NCI-H2227 treated with DMSO at 0.1 percent for 48 hours (cell line): ENCODE measurements at regions not wholly inside any gene's neighbourhood (a gene's known extent, or its start where the extent isn't known, plus 50 kb on each side); places are given as distances from the start of the nearest gene placed in this dataset.
A peak's percentile ranks its signal among the peaks of the same experiment; 100 is the strongest.

Experiments used
- DNase-seq: peaks from one replicate; lab custom pipeline; 2025; lab: John Stamatoyannopoulos, UW

- no peak for DNase-seq
These were observed 371.5 kb downstream of the MED10 start for GRCh38 chr5:6006838-6007314.

DNA sequence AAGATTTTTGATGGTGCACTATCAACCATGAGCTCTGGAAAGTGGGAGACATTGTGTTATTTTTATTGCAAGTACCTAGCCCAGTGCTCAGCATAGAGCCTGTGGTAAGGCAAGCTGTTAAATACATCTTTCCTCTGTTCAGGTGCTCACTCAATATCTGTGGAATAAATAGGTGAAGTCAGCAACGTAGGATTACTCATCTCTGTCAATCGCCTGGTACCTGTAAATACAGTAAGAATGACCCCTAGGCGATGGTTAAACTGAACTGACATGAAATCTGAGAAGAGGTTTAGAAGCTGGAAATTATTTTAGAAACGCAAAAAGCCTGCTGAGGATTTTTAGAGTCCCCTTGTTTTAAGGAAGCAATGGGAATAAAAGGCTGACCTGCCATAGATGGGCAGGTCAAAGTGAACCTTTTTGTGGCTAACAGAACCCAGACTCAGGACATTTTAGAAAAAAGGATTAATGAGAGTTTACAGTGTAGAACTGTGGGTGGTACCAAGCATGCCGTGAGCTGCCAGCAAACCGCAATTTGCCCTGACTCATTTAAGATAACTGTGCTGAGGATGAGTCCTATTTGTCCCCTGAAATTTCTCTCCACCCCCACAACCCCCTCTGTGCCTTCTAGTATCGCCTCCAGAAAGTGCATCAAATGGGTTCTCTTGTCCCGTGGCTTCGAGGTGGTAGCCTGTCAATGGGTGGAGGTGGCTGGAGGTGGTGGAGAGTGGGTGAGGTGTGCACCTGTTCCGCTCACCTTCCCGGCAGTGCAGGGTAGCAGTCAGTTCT lies 375.1 kb downstream of the MED10 start:
- DNase-seq: no peak

DNA sequence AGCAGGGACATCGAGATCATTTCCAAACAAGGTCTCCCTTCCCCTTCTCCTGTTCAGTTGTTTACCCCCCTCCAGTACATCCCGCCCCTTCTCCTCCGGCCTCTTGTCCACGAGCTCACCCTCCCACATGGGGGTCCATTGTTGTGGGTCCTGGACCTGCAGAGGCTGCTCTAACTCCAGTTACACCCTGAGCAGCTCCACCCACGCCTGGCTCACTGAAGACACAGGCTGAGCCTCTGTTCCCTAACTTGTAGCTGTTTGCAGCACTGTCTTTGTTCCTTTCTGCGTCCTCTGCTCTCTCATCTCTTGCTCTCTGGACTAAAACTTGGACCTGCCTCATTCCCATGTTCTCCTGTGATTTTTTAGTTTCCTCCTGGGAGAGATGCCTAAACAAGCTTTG lies 377.5 kb downstream of the MED10 start:
- DNase-seq: no peak

GRCh38 chr5:5995819-5996218 lies 382.5 kb downstream of the MED10 start:
- no peak for DNase-seq

GRCh38 chr5:5986492-5987178 lies 391.7 kb downstream of the MED10 start:
- DNase-seq: no peak

DNA sequence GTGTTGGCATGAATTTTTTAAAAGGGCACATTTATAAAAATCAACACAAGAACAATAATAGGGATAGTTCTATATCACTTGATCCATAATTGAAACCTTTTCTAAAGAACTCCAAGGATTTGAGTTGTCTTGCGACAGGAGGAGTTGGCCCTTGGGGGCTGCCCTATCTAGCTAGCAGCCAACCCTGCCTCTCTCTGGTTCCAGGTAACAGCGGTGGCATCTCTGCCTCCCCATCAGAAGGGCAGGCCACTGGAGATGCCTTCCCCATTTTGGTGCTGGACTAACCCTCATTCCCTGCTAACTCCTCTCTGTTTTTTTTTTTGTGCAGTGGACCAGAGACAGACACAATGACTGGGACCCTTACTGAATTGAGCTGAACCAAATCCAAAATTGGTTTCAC lies 393.0 kb downstream of the MED10 start:
- DNase-seq: no peak

DNA sequence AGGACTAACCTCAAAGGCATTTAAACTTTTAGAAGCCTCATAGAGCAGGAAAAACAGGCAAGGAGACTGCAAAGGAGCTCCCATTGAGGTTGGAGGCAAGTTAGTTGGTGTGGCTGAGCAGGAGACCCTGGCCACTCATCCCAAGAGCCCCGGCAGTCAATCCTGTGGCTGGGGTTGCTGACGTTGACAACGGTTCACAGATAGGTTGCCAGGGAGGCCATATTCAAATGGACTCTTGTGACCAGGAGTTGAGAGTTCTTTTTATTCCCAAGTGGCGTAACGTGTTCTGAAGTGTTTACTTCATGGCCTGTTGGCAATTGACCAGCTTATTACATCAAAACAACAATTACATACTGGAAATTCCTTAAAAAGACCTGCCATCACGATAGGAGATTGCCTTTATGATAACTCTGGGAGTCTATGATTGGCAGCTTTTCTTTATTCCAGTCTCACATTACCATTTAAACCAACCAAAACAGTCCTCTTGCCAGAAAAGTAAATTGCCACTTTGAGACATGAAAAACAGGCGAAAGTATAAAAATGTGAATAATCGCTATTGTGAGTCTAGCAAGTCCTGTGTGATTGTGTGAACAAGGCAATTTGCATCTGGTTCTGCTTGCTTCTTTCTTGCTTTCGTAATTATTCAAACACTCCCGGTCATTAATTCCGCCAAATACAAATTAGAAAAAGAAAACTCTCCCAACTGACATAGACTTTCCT lies 394.9 kb downstream of the MED10 start:
- no peak for DNase-seq

GRCh38 chr5:5981562-5981961 lies 396.8 kb downstream of the MED10 start:
- no peak for DNase-seq

- no peak for DNase-seq
These were observed 397.8 kb downstream of the MED10 start for GRCh38 chr5:5980538-5980895.

DNA sequence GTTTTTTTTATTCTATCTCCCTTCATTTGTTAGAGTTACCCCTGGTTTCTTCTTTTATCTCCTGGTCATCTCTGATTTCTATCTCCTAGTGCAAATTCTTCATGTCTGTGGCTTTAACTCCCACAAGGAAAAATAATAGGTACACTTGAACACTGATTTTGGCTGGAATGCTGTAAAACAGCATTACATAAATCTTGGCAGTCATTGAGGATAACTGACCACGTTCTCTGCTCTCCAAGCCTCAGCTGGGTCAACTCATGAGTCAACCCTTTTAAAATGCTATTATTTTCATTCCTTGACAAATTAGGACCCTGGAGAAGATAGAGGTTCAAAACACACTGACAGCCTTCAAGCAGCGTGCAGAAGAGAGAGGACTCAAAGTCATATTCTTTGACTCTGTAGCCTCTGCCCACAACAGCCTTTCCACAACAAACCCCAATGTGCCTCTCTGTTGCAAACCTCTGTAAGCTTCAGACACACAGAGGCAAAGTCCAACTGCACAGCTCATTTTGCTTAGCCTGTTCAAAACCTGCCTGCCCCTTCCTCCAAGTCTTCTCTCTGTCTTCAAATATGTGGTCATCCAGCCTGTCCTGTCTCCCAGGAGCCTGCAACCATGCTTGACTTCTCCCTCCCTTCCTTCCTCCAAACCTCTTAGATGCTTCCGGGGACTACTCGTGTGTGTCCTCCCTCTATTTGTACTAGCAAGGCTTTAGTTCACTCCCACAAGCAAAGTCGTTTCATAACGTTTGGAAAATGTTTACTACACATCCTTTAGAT lies 398.4 kb downstream of the MED10 start:
- DNase-seq: no peak

- no peak for DNase-seq
These were observed 399.0 kb downstream of the MED10 start for GRCh38 chr5:5979377-5979760.

DNA sequence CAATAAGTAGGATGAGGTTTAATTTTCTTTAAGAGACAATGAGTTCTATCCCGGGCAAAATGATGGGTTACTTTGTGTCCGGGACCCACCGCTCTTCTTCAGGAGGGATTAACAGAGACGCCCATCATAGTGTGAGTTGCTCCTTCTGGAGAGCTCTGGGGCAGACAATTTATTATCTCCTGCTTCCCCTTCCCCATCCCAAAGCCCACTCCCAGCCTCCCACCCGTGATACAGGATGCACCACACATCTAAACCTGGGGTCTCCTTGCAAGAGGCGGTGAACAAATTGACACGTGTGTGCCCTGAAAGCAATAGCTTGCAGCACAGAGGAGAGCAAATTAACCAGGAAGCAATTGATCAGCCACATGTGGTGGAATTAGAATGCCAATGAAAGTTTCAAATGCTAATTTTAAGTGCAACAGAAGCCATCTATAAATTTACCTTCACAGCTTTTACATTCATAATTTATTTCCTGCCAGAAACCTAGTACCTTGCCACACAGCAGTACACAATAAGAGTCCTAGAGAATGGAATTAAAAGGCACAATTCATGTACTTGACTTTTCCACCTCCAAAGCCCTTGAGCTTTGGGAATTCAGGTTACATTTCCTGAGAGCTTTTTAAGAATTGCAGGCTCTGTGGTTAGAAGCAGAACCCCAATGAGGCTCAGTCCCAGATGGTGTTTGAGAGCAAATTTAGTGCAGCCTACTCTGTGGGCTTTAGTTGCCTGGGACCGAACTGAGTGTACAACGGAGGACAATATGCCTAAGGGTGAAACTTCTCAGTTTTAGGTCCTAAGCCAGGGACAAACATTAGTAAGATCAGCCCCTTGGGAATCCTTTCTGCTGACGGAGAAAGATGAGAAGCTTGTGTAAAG lies 399.6 kb downstream of the MED10 start:
- peak; percentile 40 for DNase-seq

- DNase-seq: no peak
These were observed 407.1 kb downstream of the MED10 start for GRCh38 chr5:5971203-5971602.

GRCh38 chr5:5969942-5970483 lies 408.3 kb downstream of the MED10 start:
- no peak for DNase-seq

- no peak for DNase-seq
These were observed 409.4 kb downstream of the MED10 start for GRCh38 chr5:5968981-5969380.

DNA sequence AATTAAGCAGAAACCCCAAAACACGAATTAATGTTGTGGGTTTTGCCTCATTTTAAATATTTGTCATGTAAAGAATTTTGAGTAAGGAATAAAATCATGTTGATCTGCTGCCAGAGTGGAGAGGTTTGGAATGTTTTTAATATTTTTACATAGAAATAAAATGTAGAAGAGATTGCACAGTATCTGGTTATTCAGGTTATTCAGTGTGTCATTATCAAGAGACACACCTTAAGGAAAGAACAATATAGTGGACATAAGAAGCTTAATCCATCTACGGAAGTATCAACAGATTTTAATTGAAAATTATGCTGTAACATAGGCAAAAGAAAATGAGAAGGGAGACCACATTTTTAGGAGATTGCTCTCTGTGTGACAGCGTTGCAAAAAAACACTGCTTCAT lies 410.4 kb downstream of the MED10 start:
- no peak for DNase-seq

DNA sequence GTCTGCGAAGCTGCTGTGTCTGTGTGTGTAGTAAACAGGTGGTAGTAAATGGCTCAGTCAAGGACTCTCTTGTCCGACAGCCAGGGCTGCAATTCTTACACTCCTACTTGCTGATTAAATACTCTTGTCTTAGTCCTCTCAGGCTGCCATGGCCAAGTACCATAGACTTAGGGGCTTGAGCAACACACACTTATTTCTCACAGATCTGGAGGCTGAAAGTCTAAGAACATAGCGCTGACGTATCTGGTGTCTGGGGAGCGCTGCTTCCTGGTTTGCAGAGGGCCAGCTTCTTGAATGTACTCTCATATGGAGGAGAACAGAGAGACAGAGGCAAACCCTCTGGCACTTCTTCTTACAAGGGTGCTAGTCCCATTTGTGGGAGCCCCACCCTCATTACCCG lies 411.0 kb downstream of the MED10 start:
- no peak for DNase-seq

DNA sequence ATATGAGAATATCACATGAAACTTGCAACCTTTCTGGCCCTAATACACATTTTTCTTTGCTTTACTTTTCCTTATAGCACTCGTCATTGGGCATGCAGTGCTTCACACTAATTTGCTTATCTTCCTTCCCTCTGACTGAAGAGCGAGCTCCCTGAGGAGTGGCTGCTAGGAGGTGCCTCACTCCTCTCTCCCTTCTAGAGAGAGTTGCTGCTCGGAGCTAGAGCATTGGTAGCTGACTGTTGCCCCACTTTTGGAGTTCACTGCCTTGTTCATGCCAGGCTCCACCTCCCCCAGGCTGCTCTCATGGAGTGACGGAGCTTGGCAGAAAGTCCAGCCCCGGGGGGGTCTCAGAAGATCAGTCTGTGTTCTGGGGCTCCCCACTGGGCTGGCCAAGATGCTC lies 413.2 kb downstream of the MED10 start:
- DNase-seq: no peak

GRCh38 chr5:5964347-5964746 lies 414.0 kb downstream of the MED10 start:
- no peak for DNase-seq

GRCh38 chr5:5957737-5958136 lies 420.6 kb downstream of the MED10 start:
- no peak for DNase-seq

- DNase-seq: no peak
These were observed 424.1 kb downstream of the MED10 start for GRCh38 chr5:5954275-5954598.
